Central memory CD8-positive, alpha-beta T cell (primary cell): ENCODE measurements at regions not wholly inside any gene's neighbourhood (a gene's known extent, or its start where the extent isn't known, plus 50 kb on each side); places are given as distances from the start of the nearest gene placed in this dataset.

Experiments used
- ATAC-seq: fragments of 150-1000 bp; cut with Tn5 transposase; replicated peaks from 2 replicates; pipeline ENCODE4 v1.10.0; 2022; ENCODE audit warnings: mild to moderate bottlenecking, moderate FRiP score, moderate number of reproducible peaks; ENCODE audit not compliant: poor library complexity, severe bottlenecking; ENCODE audit errors: extremely low read depth
- DNase-seq, 2 donors: peaks; one replicate each; pipeline ENCODE4 v3.0.0; 2021; ENCODE audit warnings: low spot score in 2 of 2
- H3K27ac Mint-ChIP-seq: one replicate; pipeline ENCODE4 v1.8.0; 2022; ENCODE audit warnings: low read depth, mild to moderate bottlenecking, moderate library complexity, mixed read lengths
- H3K27me3 Mint-ChIP-seq: one replicate; pipeline ENCODE4 v1.8.0; 2022; ENCODE audit warnings: mixed read lengths
- H3K36me3 Mint-ChIP-seq: one replicate; pipeline ENCODE4 v1.8.0; 2022; ENCODE audit warnings: mild to moderate bottlenecking, moderate library complexity, mixed read lengths; ENCODE audit not compliant: insufficient read depth
- H3K4me1 Mint-ChIP-seq: one replicate; pipeline ENCODE4 v1.8.0; 2022; ENCODE audit warnings: mixed read lengths
- H3K4me3 Mint-ChIP-seq: one replicate; pipeline ENCODE4 v1.8.0; 2022; ENCODE audit warnings: mild to moderate bottlenecking, moderate library complexity, mixed read lengths
- H3K9me3 Mint-ChIP-seq: one replicate; pipeline ENCODE4 v1.8.0; 2022; ENCODE audit warnings: mixed read lengths

DNA sequence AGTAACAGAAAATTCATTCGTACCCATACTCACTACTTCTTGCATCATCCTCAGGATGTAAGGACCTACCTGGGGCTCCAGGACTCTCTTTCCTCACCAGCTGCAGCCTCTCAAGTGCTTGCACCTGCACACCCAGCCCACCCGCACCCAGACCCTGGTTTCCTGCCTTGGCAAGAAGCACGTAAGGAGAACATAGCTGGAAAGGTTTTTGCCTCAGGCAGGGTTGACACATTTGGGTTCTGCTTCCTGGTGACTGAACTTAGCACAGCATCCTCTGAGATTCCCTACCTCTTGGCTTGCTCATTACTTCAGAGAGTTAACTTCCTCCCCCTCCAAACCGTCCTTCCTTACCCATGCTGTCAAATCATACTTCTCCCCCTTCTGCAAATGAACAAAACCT is 556.9 kb downstream of the CD83 start:
- ATAC-seq (no peak), DNase-seq (no peak)
- Mint-ChIP-seq H3K4me1 (peaks cover 5% of the 10 kb centered on the region), H3K27me3 (peaks cover 12% of the 10 kb centered on the region), H3K9me3 (no peaks in the 10 kb centered on the region), H3K27ac (no peak overlapping the region), H3K36me3 (peaks cover 1% of the 10 kb centered on the region), H3K4me3 (no peak overlapping the region)

- no peak for ATAC-seq
- H3K27ac Mint-ChIP-seq, result no peak overlapping the region
- no peak for DNase-seq
- H3K27me3 Mint-ChIP-seq, result peaks cover 6% of the 10 kb centered on the region
- H3K4me3 Mint-ChIP-seq, result no peak overlapping the region
- no peaks in the 10 kb centered on the region for H3K9me3 Mint-ChIP-seq
- H3K36me3 Mint-ChIP-seq, result peaks cover 1% of the 10 kb centered on the region
- H3K4me1 Mint-ChIP-seq, result peaks cover 5% of the 10 kb centered on the region
Observed at GRCh38 chr6:14674867-14675648, 557.5 kb downstream of the CD83 start.

DNA sequence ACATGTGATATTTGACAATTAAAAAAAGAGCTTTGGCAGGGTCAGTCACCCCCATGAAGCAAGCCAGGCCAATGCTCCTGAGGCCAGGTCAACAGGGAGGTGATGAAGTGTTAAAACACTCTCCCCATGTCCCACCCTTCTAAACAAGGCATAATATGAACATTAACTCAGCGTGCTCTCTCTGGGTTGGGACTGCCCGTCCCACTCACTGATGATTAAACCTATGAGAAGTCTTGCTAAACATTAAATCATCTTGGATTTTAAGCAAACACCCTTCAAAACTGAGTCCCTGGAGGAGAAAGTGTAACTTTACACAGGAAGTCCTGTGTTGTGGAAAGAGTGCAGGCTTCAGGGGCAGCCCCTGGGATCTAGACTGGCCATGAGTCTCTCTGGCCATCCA is 558.5 kb downstream of the CD83 start:
- H3K9me3 Mint-ChIP-seq, result no peaks in the 10 kb centered on the region
- no peak for DNase-seq
- no peak overlapping the region for H3K4me3 Mint-ChIP-seq
- peaks cover 1% of the 10 kb centered on the region for H3K36me3 Mint-ChIP-seq
- ATAC-seq, result no peak
- no peaks in the 10 kb centered on the region for H3K27me3 Mint-ChIP-seq
- H3K27ac Mint-ChIP-seq, result no peak overlapping the region
- peaks cover 5% of the 10 kb centered on the region for H3K4me1 Mint-ChIP-seq

- Mint-ChIP-seq H3K4me1 (peaks cover 7% of the 10 kb centered on the region), H3K27ac (no peak overlapping the region), H3K4me3 (no peak overlapping the region), H3K36me3 (peaks cover 1% of the 10 kb centered on the region), H3K27me3 (no peaks in the 10 kb centered on the region), H3K9me3 (no peaks in the 10 kb centered on the region)
- ATAC-seq (no peak), DNase-seq (no peak)
Observed at GRCh38 chr6:14676977-14677781, 559.6 kb downstream of the CD83 start.

GRCh38 chr6:14681699-14682487 is 564.0 kb upstream of the JARID2 start:
- Mint-ChIP-seq H3K9me3 (no peaks in the 10 kb centered on the region), H3K4me3 (no peak overlapping the region), H3K4me1 (peaks cover 6% of the 10 kb centered on the region), H3K27me3 (no peaks in the 10 kb centered on the region), H3K36me3 (no peaks in the 10 kb centered on the region), H3K27ac (no peak overlapping the region)
- ATAC-seq (no peak), DNase-seq (no peak)

GRCh38 chr6:14682812-14683211 is 563.1 kb upstream of the JARID2 start:
- Mint-ChIP-seq H3K4me3 (no peak overlapping the region), H3K4me1 (peaks cover 6% of the 10 kb centered on the region), H3K27ac (no peak overlapping the region), H3K27me3 (no peaks in the 10 kb centered on the region), H3K9me3 (no peaks in the 10 kb centered on the region), H3K36me3 (no peaks in the 10 kb centered on the region)
- DNase-seq, result no peak
- no peak for ATAC-seq

DNA sequence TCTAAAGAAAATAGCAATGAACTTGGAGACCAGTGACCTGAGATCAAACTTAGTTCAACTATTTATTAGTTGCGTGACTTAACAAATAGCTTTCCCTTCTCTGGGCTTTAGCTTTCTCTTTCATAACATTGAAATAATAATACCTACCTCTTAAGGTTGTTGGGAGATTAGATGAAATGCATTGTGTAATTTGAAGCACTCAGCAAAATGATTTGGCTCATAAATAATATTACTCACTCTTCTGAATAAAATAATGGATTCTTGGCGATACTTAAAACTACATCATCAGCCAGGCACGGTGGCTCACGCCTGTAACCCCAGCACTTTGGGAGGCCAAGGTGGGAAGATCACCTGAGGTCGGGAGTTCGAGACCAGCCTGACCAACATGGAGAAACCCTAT is 556.2 kb upstream of the JARID2 start:
- Mint-ChIP-seq H3K4me3 (no peak overlapping the region), H3K27ac (no peak overlapping the region), H3K4me1 (no peaks in the 10 kb centered on the region), H3K9me3 (no peaks in the 10 kb centered on the region), H3K27me3 (no peaks in the 10 kb centered on the region), H3K36me3 (no peaks in the 10 kb centered on the region)
- ATAC-seq (no peak), DNase-seq (no peak)

DNA sequence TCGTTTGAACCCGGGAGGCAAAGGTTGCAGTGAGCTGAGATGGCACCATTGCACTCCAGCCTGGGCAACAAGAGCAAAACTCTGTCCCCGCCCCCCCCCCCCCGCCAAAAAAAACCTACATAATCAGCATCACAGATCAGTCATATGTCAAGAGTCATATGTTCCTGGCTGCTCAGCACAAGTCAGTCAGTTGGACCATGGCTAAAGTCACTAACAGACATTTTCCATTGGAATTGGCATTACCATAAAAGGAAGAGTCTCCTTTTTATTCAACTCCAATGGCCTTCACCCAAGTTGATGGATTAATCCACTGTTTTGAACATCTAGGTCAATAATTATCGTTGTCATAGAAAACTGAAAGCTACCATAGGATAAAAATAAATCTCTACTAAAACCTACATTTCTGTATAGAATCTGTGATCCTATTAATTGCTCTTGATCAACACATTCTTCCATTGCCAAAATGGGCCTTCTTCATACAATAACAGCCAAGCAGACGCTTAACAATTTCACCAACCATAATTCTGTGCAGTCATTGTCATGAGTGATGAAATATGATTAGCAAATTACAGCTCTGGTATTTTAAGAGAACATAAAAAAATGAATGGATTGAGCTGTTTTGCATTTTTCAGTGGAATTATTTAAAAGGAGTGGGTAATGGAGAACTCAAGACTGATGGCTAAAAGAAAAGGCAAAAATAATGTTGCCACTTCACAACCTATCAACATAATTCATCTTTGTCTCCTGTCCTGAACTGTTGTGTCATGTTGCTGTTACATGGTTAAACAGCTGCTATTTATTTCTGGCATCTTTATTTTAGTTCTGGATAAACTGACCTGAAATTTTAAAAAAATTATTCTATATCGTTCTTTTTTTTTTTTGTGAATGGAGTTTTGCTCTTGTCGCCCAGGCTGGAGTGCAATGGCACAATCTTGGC is 555.5 kb upstream of the JARID2 start:
- no peaks in the 10 kb centered on the region for H3K27me3 Mint-ChIP-seq
- H3K9me3 Mint-ChIP-seq, result no peaks in the 10 kb centered on the region
- H3K4me1 Mint-ChIP-seq, result no peaks in the 10 kb centered on the region
- no peak overlapping the region for H3K4me3 Mint-ChIP-seq
- H3K27ac Mint-ChIP-seq, result no peak overlapping the region
- H3K36me3 Mint-ChIP-seq, result no peaks in the 10 kb centered on the region
- DNase-seq (no peak), ATAC-seq (no peak)

GRCh38 chr6:14692208-14692607 is 553.7 kb upstream of the JARID2 start:
- H3K4me3 Mint-ChIP-seq, result no peak overlapping the region
- H3K4me1 Mint-ChIP-seq, result no peaks in the 10 kb centered on the region
- no peak for ATAC-seq
- no peak for DNase-seq
- no peaks in the 10 kb centered on the region for H3K27me3 Mint-ChIP-seq
- no peak overlapping the region for H3K27ac Mint-ChIP-seq
- H3K36me3 Mint-ChIP-seq, result no peaks in the 10 kb centered on the region
- no peaks in the 10 kb centered on the region for H3K9me3 Mint-ChIP-seq

GRCh38 chr6:14693301-14694192 is 552.3 kb upstream of the JARID2 start:
- no peaks in the 10 kb centered on the region for H3K36me3 Mint-ChIP-seq
- no peak overlapping the region for H3K27ac Mint-ChIP-seq
- ATAC-seq (no peak), DNase-seq (no peak)
- H3K4me3 Mint-ChIP-seq, result no peak overlapping the region
- no peaks in the 10 kb centered on the region for H3K27me3 Mint-ChIP-seq
- no peaks in the 10 kb centered on the region for H3K4me1 Mint-ChIP-seq
- no peaks in the 10 kb centered on the region for H3K9me3 Mint-ChIP-seq

- Mint-ChIP-seq H3K36me3 (no peaks in the 10 kb centered on the region), H3K27me3 (no peaks in the 10 kb centered on the region), H3K27ac (no peak overlapping the region), H3K4me1 (no peaks in the 10 kb centered on the region), H3K4me3 (no peak overlapping the region), H3K9me3 (no peaks in the 10 kb centered on the region)
- DNase-seq (no peak), ATAC-seq (no peak)
Observed at GRCh38 chr6:14694308-14694707, 551.6 kb upstream of the JARID2 start.
